Muscle layer of colon (tissue), 2 donors: ENCODE measurements at regions not wholly inside any gene's neighbourhood (a gene's known extent, or its start where the extent isn't known, plus 50 kb on each side); places are given as distances from the start of the nearest gene placed in this dataset.

ENCODE experiments used
- H3K27ac ChIP-seq: one replicate; pipeline ENCODE4 v1.7.0; 2013; ENCODE audit warnings: low read depth, mild to moderate bottlenecking, low read length, moderate library complexity
- H3K27me3 ChIP-seq, 2 donors: one replicate each; pipeline ENCODE4 v1.7.0; 2013; ENCODE audit warnings: low read length in 2 of 2, mild to moderate bottlenecking in 2 of 2; ENCODE audit not compliant: insufficient read depth in 2 of 2, control insufficient read depth in 1 of 2
- H3K36me3 ChIP-seq: one replicate; pipeline ENCODE4 v1.7.0; 2013; ENCODE audit warnings: mild to moderate bottlenecking, low read length; ENCODE audit not compliant: insufficient read depth
- H3K4me1 ChIP-seq: one replicate; pipeline ENCODE4 v1.7.0; 2013; ENCODE audit warnings: mild to moderate bottlenecking, low read length; ENCODE audit not compliant: insufficient read depth
- H3K4me3 ChIP-seq, 2 donors: one replicate each; pipeline ENCODE4 v1.7.0; 2013; ENCODE audit warnings: low read length in 2 of 2, low read depth in 1 of 2, mild to moderate bottlenecking in 1 of 2, moderate library complexity in 1 of 2
- H3K9ac ChIP-seq: one replicate; pipeline ENCODE4 v1.7.0; 2013; ENCODE audit warnings: low read length
- H3K9me3 ChIP-seq: one replicate; pipeline ENCODE4 v1.7.0; 2013; ENCODE audit warnings: mild to moderate bottlenecking, low read length
- donor health status: abdominal sarcoma.
- donor health status: Adenocarcinoma of cecum.

GRCh38 chr18:78514910-78515670 lies 464.5 kb upstream of the SALL3 start:
- H3K27me3 ChIP-seq: no peaks in the 10 kb centered on the region
- no peaks in the 10 kb centered on the region for H3K36me3 ChIP-seq
- H3K4me1 ChIP-seq: no peaks in the 10 kb centered on the region
- no peak overlapping the region for H3K27ac ChIP-seq
- H3K9me3 ChIP-seq: no peaks in the 10 kb centered on the region
- H3K4me3 ChIP-seq: no peak overlapping the region
- H3K9ac ChIP-seq: no peak overlapping the region

DNA sequence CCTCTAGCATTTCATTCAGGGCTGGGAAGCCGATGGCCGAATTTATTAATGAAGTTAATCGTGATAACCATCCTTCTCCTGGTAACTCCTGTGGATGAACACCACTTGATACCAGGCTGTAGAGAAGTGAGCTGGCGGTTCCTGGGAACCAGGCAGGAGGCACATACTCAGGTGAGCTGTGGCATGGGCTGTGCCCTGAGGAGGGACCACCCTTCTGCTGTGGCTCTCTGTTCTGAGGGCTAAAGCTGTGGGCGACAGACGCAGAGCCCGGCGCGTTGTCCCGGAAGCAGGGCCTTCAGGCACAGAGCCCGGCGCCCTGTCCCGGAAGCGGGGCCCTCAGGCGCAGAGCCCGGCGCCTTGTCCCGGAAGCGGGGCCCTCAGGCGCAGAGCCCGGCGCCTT lies 462.3 kb upstream of the SALL3 start:
- Histone ChIP-seq H3K27ac (no peak overlapping the region), H3K4me3 (no peak overlapping the region), H3K9me3 (no peaks in the 10 kb centered on the region), H3K4me1 (no peaks in the 10 kb centered on the region), H3K9ac (no peak overlapping the region), H3K36me3 (no peaks in the 10 kb centered on the region), H3K27me3 (no peaks in the 10 kb centered on the region)

DNA sequence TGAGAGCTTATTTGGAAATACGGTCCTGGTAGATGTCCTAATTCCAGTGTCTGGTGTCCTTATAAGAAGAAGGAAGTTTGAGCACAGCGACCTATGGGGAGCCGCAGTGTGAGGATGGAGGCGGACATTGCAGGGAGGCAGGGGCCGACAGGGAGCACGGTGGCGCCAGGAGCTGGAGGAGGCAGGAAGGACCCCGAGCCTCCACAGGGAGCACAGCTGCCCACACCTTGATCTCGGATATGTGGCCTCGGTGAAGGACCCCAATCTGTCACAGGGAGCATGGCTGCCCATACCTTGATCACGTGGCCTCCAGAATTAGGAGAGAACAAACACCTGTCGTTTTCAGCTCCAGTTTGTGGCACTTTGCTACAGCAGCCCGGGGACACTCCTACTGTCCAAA lies 461.6 kb upstream of the SALL3 start:
- H3K4me3 ChIP-seq: no peak overlapping the region
- no peaks in the 10 kb centered on the region for H3K4me1 ChIP-seq
- H3K36me3 ChIP-seq: no peaks in the 10 kb centered on the region
- no peak overlapping the region for H3K9ac ChIP-seq
- no peak overlapping the region for H3K27ac ChIP-seq
- H3K27me3 ChIP-seq: no peaks in the 10 kb centered on the region
- H3K9me3 ChIP-seq: no peaks in the 10 kb centered on the region

- H3K9ac ChIP-seq: no peak overlapping the region
- no peaks in the 10 kb centered on the region for H3K36me3 ChIP-seq
- no peaks in the 10 kb centered on the region for H3K9me3 ChIP-seq
- H3K4me3 ChIP-seq: no peak overlapping the region
- no peak overlapping the region for H3K27ac ChIP-seq
- no peaks in the 10 kb centered on the region for H3K27me3 ChIP-seq
- no peaks in the 10 kb centered on the region for H3K4me1 ChIP-seq
Observed at GRCh38 chr18:78518805-78519204, 460.8 kb upstream of the SALL3 start.

GRCh38 chr18:78519394-78520062 lies 460.1 kb upstream of the SALL3 start:
- H3K36me3 ChIP-seq: no peaks in the 10 kb centered on the region
- no peaks in the 10 kb centered on the region for H3K4me1 ChIP-seq
- no peak overlapping the region for H3K4me3 ChIP-seq
- no peaks in the 10 kb centered on the region for H3K27me3 ChIP-seq
- no peak overlapping the region for H3K9ac ChIP-seq
- no peak overlapping the region for H3K27ac ChIP-seq
- H3K9me3 ChIP-seq: no peaks in the 10 kb centered on the region

GRCh38 chr18:78521136-78521535 lies 458.5 kb upstream of the SALL3 start:
- Histone ChIP-seq H3K4me1 (no peaks in the 10 kb centered on the region), H3K27me3 (no peaks in the 10 kb centered on the region), H3K27ac (no peak overlapping the region), H3K36me3 (no peaks in the 10 kb centered on the region), H3K4me3 (no peak overlapping the region), H3K9me3 (no peaks in the 10 kb centered on the region), H3K9ac (no peak overlapping the region)

- Histone ChIP-seq H3K4me1 (no peaks in the 10 kb centered on the region), H3K9ac (no peak overlapping the region), H3K4me3 (no peak overlapping the region), H3K27me3 (no peaks in the 10 kb centered on the region), H3K9me3 (no peaks in the 10 kb centered on the region), H3K36me3 (no peaks in the 10 kb centered on the region), H3K27ac (no peak overlapping the region)
Observed at GRCh38 chr18:78521744-78522143, 457.9 kb upstream of the SALL3 start.

DNA sequence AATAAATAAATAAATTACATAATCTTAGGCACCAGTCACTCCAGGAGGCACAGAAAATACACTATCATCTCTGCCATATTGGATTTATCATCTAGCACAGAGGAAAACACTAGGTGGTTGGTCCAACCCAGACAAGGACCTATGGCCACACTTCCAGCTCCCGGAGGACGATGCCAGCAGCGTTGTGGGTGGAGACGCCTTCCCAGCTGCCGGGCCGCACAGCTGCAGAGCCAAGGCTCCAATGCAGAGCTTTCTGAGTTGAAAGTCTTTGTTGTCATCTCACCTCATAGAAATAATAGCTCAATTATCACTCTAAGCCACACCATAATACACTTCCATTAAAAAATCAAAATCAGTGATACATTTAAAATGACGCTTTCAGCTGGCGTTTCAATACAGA lies 457.1 kb upstream of the SALL3 start:
- H3K9me3 ChIP-seq: no peaks in the 10 kb centered on the region
- no peaks in the 10 kb centered on the region for H3K36me3 ChIP-seq
- no peaks in the 10 kb centered on the region for H3K27me3 ChIP-seq
- H3K27ac ChIP-seq: no peak overlapping the region
- H3K4me3 ChIP-seq: no peak overlapping the region
- no peaks in the 10 kb centered on the region for H3K4me1 ChIP-seq
- H3K9ac ChIP-seq: no peak overlapping the region

GRCh38 chr18:78523850-78524249 lies 455.8 kb upstream of the SALL3 start:
- Histone ChIP-seq H3K36me3 (no peaks in the 10 kb centered on the region), H3K27ac (no peak overlapping the region), H3K4me3 (no peak overlapping the region), H3K9ac (no peak overlapping the region), H3K27me3 (no peaks in the 10 kb centered on the region), H3K9me3 (no peaks in the 10 kb centered on the region), H3K4me1 (no peaks in the 10 kb centered on the region)

DNA sequence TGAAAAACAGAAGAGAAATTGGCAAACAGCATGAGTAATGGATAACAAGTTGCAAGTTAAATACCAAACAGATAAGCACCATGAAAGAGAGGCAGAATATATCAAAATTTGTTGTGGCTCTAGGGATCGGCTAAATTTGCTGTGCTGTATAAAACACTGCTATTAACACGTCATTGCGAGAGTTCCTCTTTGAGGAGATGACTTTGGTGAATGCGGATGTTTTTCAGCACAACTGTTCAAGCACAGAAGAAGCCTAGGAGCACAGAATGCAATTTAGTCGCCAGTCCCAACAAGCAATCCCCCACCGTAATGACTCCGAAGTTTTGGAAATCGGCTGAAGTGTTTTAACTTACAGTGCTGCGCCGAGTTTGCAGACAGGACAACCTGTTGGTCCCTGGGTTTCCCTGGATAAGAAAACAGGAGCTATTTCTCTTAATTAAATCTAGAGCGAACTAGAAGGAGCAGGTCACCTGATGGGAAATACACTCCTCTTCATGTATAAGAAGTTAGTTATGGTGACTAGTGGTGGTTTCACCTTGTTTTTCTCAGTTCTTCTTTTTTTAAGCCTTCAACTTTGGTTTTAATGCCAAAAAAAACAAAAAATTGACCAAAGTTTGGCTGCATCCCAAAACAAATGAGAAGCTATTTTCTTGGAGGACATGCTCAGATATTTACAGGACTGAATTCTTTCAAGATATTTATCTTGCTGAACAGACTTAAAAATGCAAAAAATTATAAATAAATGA lies 454.1 kb upstream of the SALL3 start:
- no peak overlapping the region for H3K9ac ChIP-seq
- H3K9me3 ChIP-seq: no peaks in the 10 kb centered on the region
- H3K27ac ChIP-seq: no peak overlapping the region
- no peaks in the 10 kb centered on the region for H3K4me1 ChIP-seq
- no peak overlapping the region for H3K4me3 ChIP-seq
- H3K36me3 ChIP-seq: no peaks in the 10 kb centered on the region
- no peaks in the 10 kb centered on the region for H3K27me3 ChIP-seq

DNA sequence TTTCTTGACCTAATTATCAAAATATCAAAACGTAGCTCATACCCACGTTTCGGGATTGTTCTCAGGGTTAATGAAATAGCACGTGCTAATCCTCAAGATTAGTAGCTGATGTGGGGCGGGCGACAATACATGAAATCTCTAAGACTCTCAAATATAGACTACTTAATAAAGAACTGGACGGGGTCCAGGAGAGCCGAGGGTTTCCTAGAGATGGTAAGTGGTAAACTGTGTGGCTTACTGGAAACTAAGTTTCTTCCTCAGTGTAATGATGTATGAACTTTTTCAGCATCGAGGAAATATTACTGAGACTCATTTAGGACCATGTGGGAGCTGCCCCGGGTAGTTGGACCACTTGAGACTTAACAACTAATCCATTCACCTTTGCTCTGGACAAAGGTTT lies 453.3 kb upstream of the SALL3 start:
- no peaks in the 10 kb centered on the region for H3K4me1 ChIP-seq

More for the DNA sequence above, 453.3 kb upstream of the SALL3 start:
- no peaks in the 10 kb centered on the region for H3K27me3 ChIP-seq
- no peaks in the 10 kb centered on the region for H3K9me3 ChIP-seq
- no peak overlapping the region for H3K4me3 ChIP-seq
- no peaks in the 10 kb centered on the region for H3K36me3 ChIP-seq
- H3K9ac ChIP-seq: no peak overlapping the region
- H3K27ac ChIP-seq: no peak overlapping the region
